ENCODE measurements at regions not wholly inside any gene's neighbourhood (a gene's known extent, or its start where the extent isn't known, plus 50 kb on each side); places are given as distances from the start of the nearest gene placed in this dataset.

- TF ChIP-seq CTCF (IDR thresholded peaks at IDR 0.05), result no peak
- TF ChIP-seq POLR2A (IDR thresholded peaks at IDR 0.05), result no peak
These were observed 306.6 kb downstream of the SUCLG1 start for GRCh38 chr2:84152462-84152861.

Measured in testis (tissue), 2 donors.